Activated B cell treated with CpG ODN at 0.5 μM for 24 hours (primary cell): ENCODE measurements at regions not wholly inside any gene's neighbourhood (a gene's known extent, or its start where the extent isn't known, plus 50 kb on each side); places are given as distances from the start of the nearest gene placed in this dataset.

Source experiments
- ATAC-seq: fragments of 200-7000 bp; cut with Tn5 transposase; one replicate; pipeline ENCODE4 v1.10.0; 2021; ENCODE audit warnings: low read depth, mild to moderate bottlenecking, moderate library complexity
- CTCF ChIA-PET: fragments of 350-600 bp; sonication (Branson Sonifier 250); formaldehyde crosslinking; loops from one replicate; lab custom pipeline; 2021; ENCODE audit warnings: antibody characterized with exemption; lab: Charles Lee
- POLR2A ChIA-PET: fragments of 350-600 bp; sonication (Branson Sonifier 250); formaldehyde crosslinking; loops from one replicate; lab custom pipeline; 2021; ENCODE audit warnings: antibody characterized with exemption; lab: Charles Lee
- DNase-seq: peaks from one replicate; pipeline ENCODE4 v3.0.0; 2022
- H3K27ac Mint-ChIP-seq: one replicate; pipeline ENCODE4 v1.8.0; 2020; ENCODE audit warnings: mixed read lengths
- H3K27me3 Mint-ChIP-seq: one replicate; pipeline ENCODE4 v1.8.0; 2021; ENCODE audit warnings: mixed read lengths
- H3K36me3 Mint-ChIP-seq: one replicate; pipeline ENCODE4 v1.8.0; 2021; ENCODE audit warnings: low read depth, mixed read lengths
- H3K4me1 Mint-ChIP-seq: one replicate; pipeline ENCODE4 v1.8.0; 2021; ENCODE audit warnings: mixed read lengths
- H3K4me3 Mint-ChIP-seq: one replicate; pipeline ENCODE4 v1.8.0; 2020; ENCODE audit warnings: mild to moderate bottlenecking, mixed read lengths
- H3K9me3 Mint-ChIP-seq: one replicate; pipeline ENCODE4 v1.8.0; 2020; ENCODE audit warnings: mixed read lengths
- intact Hi-C: fragments of 100-400 bp; cut with micrococcal nuclease; formaldehyde crosslinking; loops from one replicate; pipeline ENCODE4 v1.15.1; 2024
- TF ChIP-seq, protein P1 (sequence below): fragments of 200-600 bp; IDR thresholded peaks from one replicate; pipeline ENCODE4 v1.8.0; 2022; ENCODE audit warnings: antibody characterized with exemption, mild to moderate bottlenecking

- Mint-ChIP-seq H3K4me3 (no peak overlapping the region), H3K4me1 (no peaks in the 10 kb centered on the region), H3K9me3 (peaks cover 7% of the 10 kb centered on the region), H3K27ac (no peak overlapping the region), H3K27me3 (no peaks in the 10 kb centered on the region), H3K36me3 (no peaks in the 10 kb centered on the region)
- ChIA-PET POLR2A (no interaction called here), CTCF (no interaction called here)
- TF ChIP-seq, protein P1, sequence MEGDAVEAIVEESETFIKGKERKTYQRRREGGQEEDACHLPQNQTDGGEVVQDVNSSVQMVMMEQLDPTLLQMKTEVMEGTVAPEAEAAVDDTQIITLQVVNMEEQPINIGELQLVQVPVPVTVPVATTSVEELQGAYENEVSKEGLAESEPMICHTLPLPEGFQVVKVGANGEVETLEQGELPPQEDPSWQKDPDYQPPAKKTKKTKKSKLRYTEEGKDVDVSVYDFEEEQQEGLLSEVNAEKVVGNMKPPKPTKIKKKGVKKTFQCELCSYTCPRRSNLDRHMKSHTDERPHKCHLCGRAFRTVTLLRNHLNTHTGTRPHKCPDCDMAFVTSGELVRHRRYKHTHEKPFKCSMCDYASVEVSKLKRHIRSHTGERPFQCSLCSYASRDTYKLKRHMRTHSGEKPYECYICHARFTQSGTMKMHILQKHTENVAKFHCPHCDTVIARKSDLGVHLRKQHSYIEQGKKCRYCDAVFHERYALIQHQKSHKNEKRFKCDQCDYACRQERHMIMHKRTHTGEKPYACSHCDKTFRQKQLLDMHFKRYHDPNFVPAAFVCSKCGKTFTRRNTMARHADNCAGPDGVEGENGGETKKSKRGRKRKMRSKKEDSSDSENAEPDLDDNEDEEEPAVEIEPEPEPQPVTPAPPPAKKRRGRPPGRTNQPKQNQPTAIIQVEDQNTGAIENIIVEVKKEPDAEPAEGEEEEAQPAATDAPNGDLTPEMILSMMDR = no peak
- no peak for ATAC-seq
- DNase-seq = no peak
- intact Hi-C loops = no loop called here
These were observed 334.5 kb upstream of the EMCN start for GRCh38 chr4:100852326-100852725.

DNA sequence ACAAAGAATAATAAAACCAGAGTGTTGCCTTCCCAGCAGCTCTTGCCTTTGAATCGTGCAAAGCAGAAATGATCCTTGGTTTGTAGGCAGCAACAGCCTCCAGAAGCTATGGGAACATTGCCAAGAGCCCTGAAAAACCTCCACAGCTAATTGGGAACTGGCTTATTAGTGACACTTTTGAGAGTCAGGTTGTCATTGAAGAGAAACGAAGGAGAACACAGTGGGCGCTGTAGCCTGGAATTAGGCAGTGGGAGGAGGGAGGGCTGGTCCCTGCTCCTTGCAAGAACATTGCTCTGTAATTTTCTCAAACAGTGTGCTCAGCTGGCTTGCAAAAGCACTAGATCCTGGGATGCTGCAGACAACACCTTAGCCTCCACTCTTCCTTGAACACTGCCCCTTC lies 331.5 kb upstream of the EMCN start:
- Mint-ChIP-seq H3K27me3 (no peaks in the 10 kb centered on the region), H3K27ac (no peak overlapping the region), H3K4me1 (no peaks in the 10 kb centered on the region), H3K4me3 (no peak overlapping the region), H3K9me3 (peaks cover 7% of the 10 kb centered on the region), H3K36me3 (no peaks in the 10 kb centered on the region)
- no peak for DNase-seq
- intact Hi-C loops = loop anchor here (5.0 kb wide), 2 partner anchors 883 to 1413 kb away; no protein-coding TSS in a partner anchor
- POLR2A ChIA-PET = no interaction called here
- no peak for ATAC-seq
- CTCF ChIA-PET = interaction anchor here (1.5 kb wide), 1 partner anchor 1414 kb away, joined by 4 read pairs; no protein-coding TSS in a partner anchor
- TF ChIP-seq, protein P1 = no peak

DNA sequence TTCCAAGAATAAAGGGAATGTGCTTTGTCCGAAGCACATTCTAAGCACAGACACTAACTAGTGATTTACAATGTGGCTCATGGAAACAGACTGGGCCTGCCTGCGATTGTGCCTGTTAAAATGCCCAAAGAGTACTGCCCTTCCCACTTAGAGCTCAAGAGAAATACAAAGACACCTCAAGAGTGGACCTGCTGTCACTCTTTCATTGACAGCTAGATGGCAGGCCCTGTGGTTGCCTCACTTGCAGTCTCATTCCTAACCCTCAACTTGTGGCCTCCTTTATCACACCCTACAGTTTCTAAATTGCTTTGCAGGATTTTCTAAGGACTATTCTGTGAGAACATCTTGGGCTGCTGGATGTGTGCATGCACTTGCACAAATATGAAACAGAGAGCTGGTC lies 331.0 kb upstream of the EMCN start:
- no peak for ATAC-seq
- intact Hi-C loops = loop anchor here (5.0 kb wide), 2 partner anchors 883 to 1413 kb away; no protein-coding TSS in a partner anchor

DNA sequence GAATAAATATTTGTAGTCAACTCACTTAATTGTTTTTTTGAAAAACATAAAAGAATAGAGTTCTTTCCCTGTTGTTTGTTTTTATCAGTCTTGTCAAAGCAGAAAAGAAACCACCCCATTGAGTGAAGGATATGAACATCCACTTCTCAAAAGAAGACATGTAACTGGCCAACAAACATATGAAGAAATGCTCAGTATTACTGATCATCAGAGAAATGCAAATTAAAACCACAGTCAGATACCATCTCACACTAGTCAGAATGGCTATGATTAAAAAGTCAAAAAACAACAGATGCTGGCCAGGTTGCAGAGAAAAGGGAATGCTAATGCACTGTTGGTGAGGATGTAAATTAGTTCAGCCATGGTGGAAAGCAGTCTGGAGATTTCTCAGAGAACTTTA lies 326.1 kb upstream of the EMCN start:
- ATAC-seq (no peak), DNase-seq (no peak)
- no peaks in the 10 kb centered on the region for H3K36me3 Mint-ChIP-seq
- H3K4me3 Mint-ChIP-seq = no peak overlapping the region
- intact Hi-C loops = no loop called here
- POLR2A ChIA-PET = no interaction called here
- H3K4me1 Mint-ChIP-seq = no peaks in the 10 kb centered on the region
- peaks cover 2% of the 10 kb centered on the region for H3K27me3 Mint-ChIP-seq
- H3K27ac Mint-ChIP-seq = no peak overlapping the region
- H3K9me3 Mint-ChIP-seq = no peaks in the 10 kb centered on the region
- CTCF ChIA-PET = no interaction called here
- TF ChIP-seq, protein P1 = no peak

More for the DNA sequence above, 331.0 kb upstream of the EMCN start:
- Mint-ChIP-seq H3K36me3 (no peaks in the 10 kb centered on the region), H3K9me3 (peaks cover 7% of the 10 kb centered on the region), H3K4me1 (no peaks in the 10 kb centered on the region), H3K4me3 (no peak overlapping the region), H3K27ac (no peak overlapping the region), H3K27me3 (no peaks in the 10 kb centered on the region)
- POLR2A ChIA-PET = no interaction called here
- CTCF ChIA-PET = interaction anchor here (1.5 kb wide), 1 partner anchor 1414 kb away, joined by 4 read pairs; no protein-coding TSS in a partner anchor
- no peak for DNase-seq
- TF ChIP-seq, protein P1 = no peak

GRCh38 chr4:100842856-100843255 lies 325.0 kb upstream of the EMCN start:
- ChIA-PET CTCF (no interaction called here), POLR2A (no interaction called here)
- H3K4me1 Mint-ChIP-seq = no peaks in the 10 kb centered on the region
- peaks cover 4% of the 10 kb centered on the region for H3K27me3 Mint-ChIP-seq
- no peak overlapping the region for H3K4me3 Mint-ChIP-seq
- TF ChIP-seq, protein P1 = no peak
- no peaks in the 10 kb centered on the region for H3K9me3 Mint-ChIP-seq
- DNase-seq (no peak), ATAC-seq (no peak)
- intact Hi-C loops = no loop called here
- H3K36me3 Mint-ChIP-seq = no peaks in the 10 kb centered on the region
- H3K27ac Mint-ChIP-seq = no peak overlapping the region
